ENCODE measurements at regions not wholly inside any gene's neighbourhood (a gene's known extent, or its start where the extent isn't known, plus 50 kb on each side); places are given as distances from the start of the nearest gene placed in this dataset.

DNA sequence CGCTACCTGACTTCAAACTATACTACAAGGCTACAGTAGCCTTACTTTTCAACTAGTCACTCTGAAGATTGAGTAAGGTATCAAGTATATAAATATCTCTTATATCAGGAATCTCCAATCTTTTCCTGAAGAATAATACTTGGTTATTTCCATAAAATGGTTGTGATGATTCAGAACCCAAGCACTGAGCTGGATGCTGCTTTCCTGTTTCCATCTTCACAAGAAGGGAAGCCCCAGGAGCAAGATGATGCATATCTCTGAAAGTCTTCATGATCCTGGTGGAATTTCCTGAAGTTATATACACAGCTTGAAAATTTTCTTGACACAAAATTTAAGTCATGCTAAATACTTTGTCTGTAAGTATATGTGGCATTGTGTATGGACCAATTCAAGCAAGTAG, 243.9 kb upstream of the TANK start:
- no peak for DNase-seq (ENCODE audit: low read depth)

- no peak for DNase-seq (ENCODE audit: low read depth)
Measured at GRCh38 chr2:160917850-160918249, 242.4 kb upstream of the TANK start.

DNA sequence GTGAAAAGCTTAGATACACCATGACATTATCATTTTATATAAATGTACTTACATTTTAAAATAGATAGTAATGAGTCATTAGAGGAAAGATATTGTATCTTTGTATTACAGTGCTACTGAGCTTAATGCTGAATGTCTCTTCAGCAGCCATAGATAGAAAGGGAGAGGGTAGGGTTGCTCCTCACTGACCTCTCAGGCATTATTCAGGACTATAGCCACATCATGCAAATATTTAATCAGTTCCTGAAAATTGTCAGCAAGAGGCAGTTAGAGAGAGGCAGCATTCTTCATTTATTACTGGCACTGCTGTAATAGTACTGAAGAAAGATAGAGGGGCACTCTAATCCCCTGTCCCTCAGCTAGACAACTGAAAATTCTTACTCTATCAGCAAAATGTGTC, 242.0 kb upstream of the TANK start:
- no peak for DNase-seq (ENCODE audit: low read depth)

DNA sequence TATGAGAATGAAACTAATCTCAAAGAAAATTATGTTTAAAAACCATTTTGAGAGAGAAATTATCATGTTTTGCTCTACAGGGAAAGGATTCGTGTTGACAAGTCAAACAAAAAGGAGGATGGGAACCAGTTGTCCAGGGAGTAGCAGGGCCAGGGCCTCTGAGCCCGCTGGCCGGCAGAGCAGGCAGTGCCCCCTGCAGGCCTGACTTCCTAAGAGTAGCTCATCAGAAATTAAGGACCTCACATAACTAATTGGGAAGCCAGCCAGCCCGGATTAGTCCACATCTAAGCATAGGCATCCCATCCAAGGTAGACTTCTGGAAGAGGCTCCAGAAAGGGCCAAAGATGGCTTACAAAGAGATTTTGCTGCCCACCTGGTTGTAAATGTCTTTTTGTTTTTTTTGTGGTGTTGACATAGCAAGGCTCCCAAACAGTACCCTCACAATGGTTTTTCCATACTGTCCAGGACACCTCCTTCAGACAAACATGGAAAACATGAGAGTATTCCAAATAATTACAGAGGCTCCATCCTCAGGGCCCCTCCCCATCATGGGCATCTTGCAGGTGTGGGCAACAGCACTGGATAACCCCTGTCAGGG, 241.2 kb upstream of the TANK start:
- DNase-seq (ENCODE audit: low read depth), result no peak

- DNase-seq (ENCODE audit: low read depth), result no peak
Measured at GRCh38 chr2:160920061-160920460, 240.2 kb upstream of the TANK start.

DNA sequence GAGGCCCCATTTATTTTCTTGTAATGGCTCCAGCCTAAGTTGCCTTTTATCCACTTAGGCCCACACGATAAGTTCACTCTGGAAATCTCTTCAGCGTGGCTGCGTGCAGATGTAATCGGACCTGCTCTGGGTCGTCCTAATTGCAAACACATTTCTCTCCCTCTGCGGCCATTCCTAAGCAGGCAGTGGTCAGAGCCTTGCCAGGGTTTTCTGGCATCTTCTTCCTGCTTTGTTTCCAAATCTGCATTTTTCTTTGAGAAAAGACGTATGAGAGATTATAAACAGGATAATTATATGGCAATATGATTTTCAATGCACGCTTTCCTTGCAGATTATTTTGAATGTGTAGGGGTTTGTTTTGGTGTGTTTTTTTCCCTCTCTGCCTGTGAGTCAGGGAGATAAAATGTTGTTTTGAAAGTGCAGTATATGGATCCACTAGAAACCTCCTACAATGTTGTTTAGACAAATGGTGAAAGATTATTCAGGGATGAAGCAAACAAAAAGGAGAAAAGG, 239.4 kb upstream of the TANK start:
- peak; percentile 95 for DNase-seq (ENCODE audit: low read depth)

DNA sequence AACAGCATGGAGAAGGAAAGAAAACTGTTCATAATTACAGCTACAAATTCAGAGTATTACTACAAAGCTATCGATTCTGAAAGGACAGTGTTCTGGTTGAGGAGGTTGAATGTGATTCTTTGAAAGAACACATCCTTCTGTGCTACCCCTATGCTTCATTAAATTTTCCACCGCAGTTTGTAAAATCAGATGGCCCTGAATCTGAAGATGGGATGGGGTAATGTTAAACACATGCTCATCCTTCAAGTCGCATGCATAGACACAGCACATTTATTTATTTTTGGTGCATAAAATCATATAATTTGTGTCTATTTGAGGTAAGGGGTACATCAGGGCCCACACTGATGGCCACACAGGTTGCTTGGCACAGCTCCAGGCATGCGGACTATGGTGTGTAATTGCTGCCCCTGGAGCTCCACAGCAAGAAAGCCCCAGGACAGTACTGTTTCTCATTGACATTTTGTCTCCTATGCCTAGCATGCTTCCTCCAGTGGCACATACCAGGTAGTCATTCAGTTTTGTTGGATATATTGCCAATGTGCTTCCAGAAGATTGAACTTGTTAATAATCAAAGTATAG, 238.8 kb upstream of the TANK start:
- no peak for DNase-seq (ENCODE audit: low read depth)

- no peak for DNase-seq (ENCODE audit: low read depth)
Measured at GRCh38 chr2:160924936-160925353, 235.3 kb upstream of the TANK start.

DNA sequence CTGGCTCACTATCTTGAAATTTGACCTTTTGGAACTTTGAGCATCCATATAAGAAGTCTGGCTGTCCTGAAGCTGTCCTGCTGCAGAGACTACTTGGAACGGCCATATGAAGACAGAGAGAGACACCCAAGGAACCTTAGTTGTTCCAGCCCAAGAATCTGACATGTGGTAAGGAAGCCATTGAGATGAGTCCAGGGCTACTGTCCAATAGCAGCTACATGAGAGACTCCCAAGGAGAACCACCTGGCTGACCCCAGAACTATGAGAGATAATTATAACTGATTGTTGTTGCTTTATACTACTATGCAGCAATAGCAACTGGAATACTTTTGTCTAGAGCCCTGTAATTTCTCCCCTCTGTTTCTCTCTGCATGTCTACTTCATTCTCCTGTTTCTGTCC, 234.3 kb upstream of the TANK start:
- DNase-seq (ENCODE audit: low read depth), result no peak

- DNase-seq (ENCODE audit: low read depth), result no peak
Measured at GRCh38 chr2:160927324-160927723, 232.9 kb upstream of the TANK start.

DNA sequence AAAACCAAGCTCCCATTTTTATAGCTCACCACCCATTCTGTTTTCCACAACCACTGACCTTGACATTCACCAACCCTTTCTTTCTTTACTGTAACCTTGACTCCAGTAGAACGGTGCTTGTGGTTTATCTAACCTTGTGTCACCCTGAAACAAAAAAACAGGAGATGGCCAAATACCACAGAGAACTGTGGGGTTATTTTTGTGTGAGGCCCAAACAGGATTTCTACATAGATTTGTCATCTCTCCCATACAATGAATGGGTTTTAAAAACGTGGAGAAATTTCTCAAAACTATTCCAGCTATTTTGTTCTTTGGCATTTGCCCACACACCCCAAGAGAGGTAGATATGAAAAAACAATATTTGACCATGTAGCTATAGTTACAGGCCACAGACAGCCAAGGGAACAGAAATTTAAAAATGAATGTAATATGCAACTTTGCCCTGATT, 231.3 kb upstream of the TANK start:
- DNase-seq (ENCODE audit: low read depth), result no peak

- no peak for DNase-seq (ENCODE audit: low read depth)
Measured at GRCh38 chr2:160931531-160931930, 228.7 kb upstream of the TANK start.

DNA sequence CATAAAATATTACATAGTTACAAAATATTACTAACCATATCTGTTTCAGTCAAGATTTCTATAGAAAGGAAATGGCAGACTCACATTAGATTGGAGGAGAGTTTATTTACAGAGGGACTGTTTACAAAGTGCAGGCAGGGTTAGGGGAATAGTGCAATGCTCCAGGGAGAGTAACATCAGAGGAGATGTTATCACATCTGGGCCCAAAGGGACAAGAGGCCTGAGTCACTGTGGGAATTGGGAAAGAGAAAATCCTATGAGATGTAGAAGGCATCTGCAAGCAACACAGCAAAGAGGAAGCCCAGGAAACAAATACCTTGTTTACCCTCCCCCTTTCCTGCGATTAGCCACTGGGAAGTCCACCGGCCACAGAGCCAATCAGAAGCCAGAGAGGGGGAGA, 227.3 kb upstream of the TANK start:
- no peak for DNase-seq (ENCODE audit: low read depth)

- no peak for DNase-seq (ENCODE audit: low read depth)
Measured at GRCh38 chr2:160934263-160934662, 226.0 kb upstream of the TANK start.

GRCh38 chr2:160934991-160935390, 225.2 kb upstream of the TANK start:
- DNase-seq (ENCODE audit: low read depth), result no peak

GRCh38 chr2:160936044-160936806, 224.0 kb upstream of the TANK start:
- no peak for DNase-seq (ENCODE audit: low read depth)

DNA sequence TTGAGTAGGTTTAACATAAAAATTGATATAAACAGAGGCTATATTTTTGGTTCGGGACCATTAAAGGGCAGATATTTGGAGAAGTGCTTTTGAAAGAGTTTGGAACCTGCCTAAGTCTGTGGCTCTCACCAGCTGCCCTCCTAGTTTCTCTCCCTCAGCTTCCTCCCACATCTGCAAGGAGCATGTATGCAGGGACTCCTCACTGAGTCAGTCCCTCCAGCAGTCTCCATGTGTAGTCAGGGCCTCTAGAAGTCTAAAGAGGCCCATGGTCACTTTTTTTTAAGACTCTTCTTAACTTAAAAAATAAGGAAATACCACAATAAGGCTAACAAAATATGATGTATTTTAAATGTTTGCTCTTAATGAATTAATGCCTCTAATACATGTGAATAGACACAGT, 220.0 kb upstream of the TANK start:
- no peak for DNase-seq (ENCODE audit: low read depth)

GRCh38 chr2:160940699-160941098, 219.5 kb upstream of the TANK start:
- no peak for DNase-seq (ENCODE audit: low read depth)

DNA sequence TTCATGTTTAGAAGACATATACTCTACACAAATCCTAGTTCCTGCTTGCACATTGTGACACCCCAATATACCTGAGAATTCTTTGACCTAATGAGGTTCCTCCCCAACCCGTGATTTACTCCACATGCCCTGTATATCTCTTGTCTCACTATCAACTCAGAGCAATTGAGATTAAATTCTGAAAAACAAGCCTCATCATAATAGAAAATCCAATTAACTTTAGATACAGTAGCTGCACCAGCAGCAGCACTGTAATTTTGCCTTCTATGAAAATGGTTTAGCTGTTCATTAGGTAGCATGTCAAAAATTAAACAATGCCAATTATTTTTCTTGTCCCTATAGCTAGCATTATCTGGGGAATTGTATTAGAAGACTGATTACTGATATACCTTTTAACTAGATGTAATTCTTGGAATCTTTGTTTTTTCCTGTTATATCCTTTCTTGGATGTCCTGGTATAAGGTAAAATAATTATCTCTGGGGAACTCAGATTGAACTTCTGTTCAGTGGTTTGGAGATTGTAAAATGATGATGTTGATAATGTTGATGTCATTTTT, 218.9 kb upstream of the TANK start:
- DNase-seq (ENCODE audit: low read depth), result no peak

- peak; percentile 36 for DNase-seq (ENCODE audit: low read depth)
Measured at GRCh38 chr2:160942476-160943142, 217.6 kb upstream of the TANK start.

GRCh38 chr2:160943414-160943813, 216.8 kb upstream of the TANK start:
- no peak for DNase-seq (ENCODE audit: low read depth)

Data from forelimb muscle (tissue), 1 donor.